PC-9 (cell line): ENCODE measurements at regions not wholly inside any gene's neighbourhood (a gene's known extent, or its start where the extent isn't known, plus 50 kb on each side); places are given as distances from the start of the nearest gene placed in this dataset.

Experiments
- BruUV-seq: library from RNA; stranded (reverse); fragments of 400-500 nt; replicated peaks from 2 replicates; lab custom pipeline; 2021; lab: Mats Ljungman, UMichigan
- CTCF ChIA-PET: fragments of 300-600 bp; sonication (Branson Sonifier 250); formaldehyde crosslinking; loops from one replicate; lab custom pipeline; 2022; ENCODE audit warnings: antibody characterized with exemption; lab: Charles Lee
- POLR2A ChIA-PET: fragments of 300-600 bp; sonication (Branson Sonifier 250); formaldehyde crosslinking; loops from one replicate; lab custom pipeline; 2022; ENCODE audit warnings: antibody characterized with exemption; ENCODE audit not compliant: unreplicated experiment; lab: Charles Lee
- DNase-seq, 2 experiments: peaks; one replicate each; pipeline versions ENCODE4 v3.0.0 to v3.0.0-alpha.2; 2015 to 2022; ENCODE audit warnings: mixed read lengths in 1 of 2
- H2AFZ ChIP-seq: fragments of 200-600 bp; sonication (generic); 2 replicates; pipeline ENCODE4 v1.8.1; 2017; ENCODE audit warnings: antibody characterized with exemption
- H3F3A ChIP-seq: fragments of 200-600 bp; sonication (generic); 2 replicates; pipeline ENCODE4 v1.8.1; 2017; ENCODE audit warnings: antibody characterized with exemption, mild to moderate bottlenecking, low read depth; ENCODE audit not compliant: insufficient read depth
- H3K27ac ChIP-seq: fragments of 200-600 bp; sonication (generic); 2 replicates; pipeline ENCODE4 v1.6.1; 2016; ENCODE audit warnings: mixed run types
- H3K27me3 ChIP-seq: fragments of 200-600 bp; sonication (generic); 2 replicates; pipeline ENCODE4 v1.6.1; 2016; ENCODE audit warnings: low read depth, mixed run types; ENCODE audit not compliant: insufficient read depth
- H3K36me3 ChIP-seq: fragments of 200-600 bp; sonication (generic); 2 replicates; pipeline ENCODE4 v1.6.1; 2016; ENCODE audit warnings: low read depth, mixed run types
- H3K4me1 ChIP-seq: fragments of 200-600 bp; sonication (generic); replicated peaks from 2 replicates; pipeline ENCODE4 v1.6.1; 2016; ENCODE audit warnings: mixed run types; ENCODE audit not compliant: insufficient read depth
- H3K4me2 ChIP-seq: fragments of 200-600 bp; sonication (generic); 2 replicates; pipeline ENCODE4 v1.6.1; 2017; ENCODE audit warnings: mixed run types
- H3K4me3 ChIP-seq: fragments of 200-600 bp; sonication (generic); 2 replicates; pipeline ENCODE4 v1.6.1; 2016; ENCODE audit warnings: mixed run types
- H3K79me2 ChIP-seq: fragments of 200-600 bp; sonication (generic); 2 replicates; pipeline ENCODE4 v1.6.1; 2017; ENCODE audit warnings: low read depth, mixed run types
- H3K9me2 ChIP-seq: fragments of 200-600 bp; sonication (generic); 2 replicates; pipeline ENCODE4 v1.8.1; 2017; ENCODE audit warnings: mild to moderate bottlenecking; ENCODE audit not compliant: insufficient read depth
- H3K9me3 ChIP-seq: fragments of 200-600 bp; sonication (generic); 2 replicates; pipeline ENCODE4 v1.8.1; 2016; ENCODE audit warnings: low read depth; ENCODE audit not compliant: insufficient read depth
- H4K20me1 ChIP-seq: fragments of 200-600 bp; sonication (generic); 2 replicates; pipeline ENCODE4 v1.8.1; 2017; ENCODE audit not compliant: insufficient read depth
- EZH2 ChIP-seq: fragments of 200-600 bp; sonication (generic); IDR thresholded peaks from 2 replicates; pipeline ENCODE4 v1.8.0; 2017; ENCODE audit warnings: antibody characterized with exemption, low read depth
- intact Hi-C: fragments of 100-400 bp; cut with micrococcal nuclease; formaldehyde crosslinking; loops from one replicate; pipeline ENCODE4 v1.10.0; 2022; ENCODE audit not compliant: unreplicated experiment
- TF ChIP-seq, protein P1 (sequence below): fragments of 200-600 bp; sonication (generic); conservative IDR thresholded peaks from 2 replicates; pipeline ENCODE4 v1.6.1; 2017; ENCODE audit warnings: mixed run types, antibody characterized with exemption, mild to moderate bottlenecking, moderate library complexity

DNA sequence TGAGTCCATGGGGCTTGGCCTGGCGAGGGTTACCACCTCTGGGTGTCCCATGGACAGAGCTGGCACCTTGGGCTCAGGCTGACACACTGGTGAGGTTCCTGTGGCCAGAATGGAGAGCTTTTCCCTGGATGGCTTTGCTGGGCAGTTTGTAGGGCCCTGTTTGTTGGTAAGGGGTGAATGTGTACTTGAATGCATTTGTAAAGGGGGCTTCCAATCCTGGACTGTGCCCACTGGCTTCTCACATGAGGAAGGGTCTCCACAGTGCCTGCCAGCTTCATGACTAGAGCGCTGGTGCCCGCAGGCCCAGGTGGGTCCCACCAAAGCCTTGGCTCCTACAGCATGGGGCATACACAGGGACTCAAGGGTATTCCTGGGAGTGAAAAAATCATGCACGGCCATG is 103.5 kb upstream of the SIX2 start:
- H3K9me3 ChIP-seq = 0 out of 2 replicates have a peak, but pooled peaks cover 4% of the 10 kb centered on the region
- ChIA-PET CTCF (no interaction called here), POLR2A (interaction anchor here (0.7 kb wide), 1 partner anchor 55 kb away, joined by 6 read pairs; no protein-coding TSS in a partner anchor)

DNA sequence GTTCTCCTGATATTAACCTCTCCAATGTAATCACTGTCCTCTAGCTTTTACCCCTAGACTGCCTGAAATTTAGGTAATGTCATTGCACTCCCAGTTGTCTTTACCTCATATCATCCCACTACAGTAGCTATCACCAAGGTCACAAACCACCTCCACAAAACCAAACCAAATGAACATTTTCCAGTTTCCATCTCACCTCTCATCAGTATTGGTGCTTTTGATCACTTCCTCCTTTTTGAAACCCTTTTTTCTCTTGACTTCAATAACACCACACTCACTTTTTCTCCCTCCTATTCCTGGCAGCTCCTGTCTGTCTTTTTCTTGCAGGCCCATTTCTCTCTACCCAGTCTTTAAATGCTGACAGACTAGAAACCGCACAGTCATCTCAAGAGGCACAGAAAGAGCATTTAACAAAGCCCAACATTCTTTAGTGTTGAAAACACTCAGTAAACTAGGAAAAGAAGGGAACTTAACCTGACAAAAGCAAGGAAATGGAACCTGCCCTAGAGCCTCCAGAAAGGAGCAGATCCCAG is 95.9 kb upstream of the SIX2 start:
- no peaks in the 10 kb centered on the region for H3K36me3 ChIP-seq
- intact Hi-C loops = no loop called here
- CTCF ChIA-PET = no interaction called here

More for the DNA sequence above, 103.5 kb upstream of the SIX2 start:
- no peaks in the 10 kb centered on the region for H3K36me3 ChIP-seq
- no peak overlapping the region for H2AFZ ChIP-seq
- no peak for DNase-seq
- H3K9me2 ChIP-seq = no peaks in the 10 kb centered on the region
- H3K4me2 ChIP-seq = no peak overlapping the region
- BruUV-seq = no TSS peak
- no peak overlapping the region for H3K27ac ChIP-seq
- H3F3A ChIP-seq = no peaks in the 10 kb centered on the region
- H3K27me3 ChIP-seq = no peaks in the 10 kb centered on the region
- intact Hi-C loops = no loop called here
- no peaks in the 10 kb centered on the region for H3K79me2 ChIP-seq
- H4K20me1 ChIP-seq = no peaks in the 10 kb centered on the region
- peaks cover under 1% of the 10 kb centered on the region; the same call in 1 of the 2 replicates for H3K4me1 ChIP-seq
- H3K4me3 ChIP-seq = no peak overlapping the region
- TF ChIP-seq, protein P1, sequence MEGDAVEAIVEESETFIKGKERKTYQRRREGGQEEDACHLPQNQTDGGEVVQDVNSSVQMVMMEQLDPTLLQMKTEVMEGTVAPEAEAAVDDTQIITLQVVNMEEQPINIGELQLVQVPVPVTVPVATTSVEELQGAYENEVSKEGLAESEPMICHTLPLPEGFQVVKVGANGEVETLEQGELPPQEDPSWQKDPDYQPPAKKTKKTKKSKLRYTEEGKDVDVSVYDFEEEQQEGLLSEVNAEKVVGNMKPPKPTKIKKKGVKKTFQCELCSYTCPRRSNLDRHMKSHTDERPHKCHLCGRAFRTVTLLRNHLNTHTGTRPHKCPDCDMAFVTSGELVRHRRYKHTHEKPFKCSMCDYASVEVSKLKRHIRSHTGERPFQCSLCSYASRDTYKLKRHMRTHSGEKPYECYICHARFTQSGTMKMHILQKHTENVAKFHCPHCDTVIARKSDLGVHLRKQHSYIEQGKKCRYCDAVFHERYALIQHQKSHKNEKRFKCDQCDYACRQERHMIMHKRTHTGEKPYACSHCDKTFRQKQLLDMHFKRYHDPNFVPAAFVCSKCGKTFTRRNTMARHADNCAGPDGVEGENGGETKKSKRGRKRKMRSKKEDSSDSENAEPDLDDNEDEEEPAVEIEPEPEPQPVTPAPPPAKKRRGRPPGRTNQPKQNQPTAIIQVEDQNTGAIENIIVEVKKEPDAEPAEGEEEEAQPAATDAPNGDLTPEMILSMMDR = no peak
- no peak for TF ChIP-seq EZH2

DNA sequence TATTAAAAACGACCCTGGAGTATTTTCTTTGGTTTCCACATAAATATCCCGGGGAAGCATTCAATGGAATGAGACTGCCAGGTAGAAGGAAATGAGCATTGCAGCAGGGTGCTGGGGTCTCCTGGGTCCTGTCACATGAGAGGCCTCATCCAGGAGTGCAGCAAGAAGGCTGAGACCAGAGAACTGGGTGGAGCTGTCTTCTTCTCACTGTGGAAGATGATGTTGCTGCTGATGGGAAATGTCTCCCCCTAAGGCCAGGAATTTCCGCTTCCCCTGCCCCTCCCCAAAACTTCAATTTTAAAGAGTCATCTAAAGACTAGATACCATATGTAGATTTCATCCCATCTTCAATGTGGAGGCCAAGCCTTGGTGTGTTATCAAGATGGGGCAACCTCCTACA is 95.2 kb upstream of the SIX2 start:
- no TSS peak for BruUV-seq
- Histone ChIP-seq H3K9me2 (no peaks in the 10 kb centered on the region), H3K4me1 (peaks cover 43% of the 10 kb centered on the region), H3K9me3 (no peaks in the 10 kb centered on the region), H3K4me2 (peak overlapping the region; percentile 64), H3K27me3 (no peaks in the 10 kb centered on the region), H4K20me1 (no peaks in the 10 kb centered on the region), H3K79me2 (no peaks in the 10 kb centered on the region), H3K36me3 (no peaks in the 10 kb centered on the region), H3K27ac (peak overlapping the region; percentile 28; the same call in 1 of the 2 replicates), H3K4me3 (no peak overlapping the region), H3F3A (peaks cover 22% of the 10 kb centered on the region), H2AFZ (no peak overlapping the region)
- POLR2A ChIA-PET = no interaction called here
- no peak for DNase-seq
- intact Hi-C loops = no loop called here
- CTCF ChIA-PET = no interaction called here
- TF ChIP-seq EZH2 = no peak
- TF ChIP-seq, protein P1 = no peak

More for the DNA sequence above, 95.9 kb upstream of the SIX2 start:
- BruUV-seq = no TSS peak
- Histone ChIP-seq H3K27ac (no peak overlapping the region), H4K20me1 (no peaks in the 10 kb centered on the region), H3K4me2 (no peak overlapping the region), H3F3A (peaks cover 22% of the 10 kb centered on the region), H2AFZ (no peak overlapping the region), H3K79me2 (no peaks in the 10 kb centered on the region), H3K9me3 (no peaks in the 10 kb centered on the region), H3K27me3 (no peaks in the 10 kb centered on the region), H3K4me3 (no peak overlapping the region), H3K9me2 (no peaks in the 10 kb centered on the region), H3K4me1 (peaks cover 43% of the 10 kb centered on the region)
- DNase-seq = no peak
- TF ChIP-seq, protein P1 = no peak
- no peak for TF ChIP-seq EZH2
- POLR2A ChIA-PET = no interaction called here
